GM19351 (cell line): ENCODE measurements at regions not wholly inside any gene's neighbourhood (a gene's known extent, or its start where the extent isn't known, plus 50 kb on each side); places are given as distances from the start of the nearest gene placed in this dataset.
A peak's percentile ranks its signal among the peaks of the same experiment; 100 is the strongest.

Source experiments
- ATAC-seq: cut with Tn5 transposase; IDR thresholded peaks from one replicate; pipeline ENCODE4 v1.9.1; 2021; ENCODE audit warnings: mild to moderate bottlenecking, moderate library complexity; ENCODE audit not compliant: unreplicated experiment

DNA sequence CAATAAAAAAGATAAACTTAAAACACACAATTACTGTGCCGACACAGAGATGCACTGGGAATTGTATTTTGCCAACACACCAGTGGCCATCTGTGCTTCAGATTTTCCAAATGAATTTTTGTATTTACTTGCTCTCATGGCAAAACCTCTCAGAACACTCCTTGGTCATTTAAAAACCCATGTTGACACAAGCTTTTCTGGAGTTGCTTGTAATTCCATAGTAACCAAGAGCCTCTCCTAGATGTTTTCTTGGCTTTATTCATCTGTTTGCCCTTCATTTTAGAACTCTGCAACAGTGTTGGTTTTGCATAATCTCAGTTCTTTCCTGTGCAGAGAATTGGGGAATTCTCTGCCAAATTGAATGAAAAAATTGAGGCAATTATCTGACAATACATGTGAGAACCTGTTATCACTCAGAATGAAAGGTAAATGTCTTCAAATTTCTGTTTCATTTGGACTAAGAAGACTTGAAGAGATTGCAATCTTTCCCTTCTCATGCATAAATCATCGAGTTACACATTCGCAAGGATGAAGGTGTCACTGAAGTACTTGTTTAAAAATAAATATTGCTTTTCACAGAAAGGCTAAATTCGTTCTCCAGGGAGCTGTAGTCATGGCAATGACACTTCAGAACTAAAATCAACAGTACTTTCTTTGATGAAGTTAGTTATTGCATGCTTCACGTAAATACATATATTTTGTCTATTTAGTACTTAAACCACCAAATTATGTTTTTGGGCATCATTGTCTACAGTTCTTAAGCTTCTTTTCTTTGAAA is 301.8 kb upstream of the CTSO start:
- ATAC-seq = no peak

DNA sequence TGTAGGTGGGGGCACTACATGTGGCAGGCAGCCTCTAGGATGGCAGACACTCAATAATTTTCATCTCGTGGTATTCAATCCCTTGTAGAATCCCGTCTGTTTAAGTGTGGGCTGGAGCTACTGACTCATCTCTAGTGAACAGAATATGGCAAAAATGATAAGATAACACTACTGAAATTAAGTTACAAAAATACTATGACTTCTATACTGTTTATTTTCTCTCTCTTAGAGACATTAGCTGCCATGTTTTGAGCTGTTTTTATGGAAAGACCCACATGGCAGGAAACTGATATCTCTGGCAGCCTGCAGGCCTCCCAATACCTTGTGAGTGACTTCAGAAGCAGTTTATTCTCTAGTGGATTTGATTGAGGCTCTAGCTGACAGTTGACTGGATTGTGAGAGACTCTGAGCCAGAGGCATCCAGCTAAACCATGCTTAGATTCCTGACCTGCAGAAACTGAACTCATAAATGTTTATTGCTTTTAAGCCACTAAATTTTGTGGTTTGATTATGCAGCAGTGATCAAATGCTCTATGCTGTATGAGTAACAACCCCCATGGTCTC is 298.8 kb upstream of the CTSO start:
- ATAC-seq = no peak

DNA sequence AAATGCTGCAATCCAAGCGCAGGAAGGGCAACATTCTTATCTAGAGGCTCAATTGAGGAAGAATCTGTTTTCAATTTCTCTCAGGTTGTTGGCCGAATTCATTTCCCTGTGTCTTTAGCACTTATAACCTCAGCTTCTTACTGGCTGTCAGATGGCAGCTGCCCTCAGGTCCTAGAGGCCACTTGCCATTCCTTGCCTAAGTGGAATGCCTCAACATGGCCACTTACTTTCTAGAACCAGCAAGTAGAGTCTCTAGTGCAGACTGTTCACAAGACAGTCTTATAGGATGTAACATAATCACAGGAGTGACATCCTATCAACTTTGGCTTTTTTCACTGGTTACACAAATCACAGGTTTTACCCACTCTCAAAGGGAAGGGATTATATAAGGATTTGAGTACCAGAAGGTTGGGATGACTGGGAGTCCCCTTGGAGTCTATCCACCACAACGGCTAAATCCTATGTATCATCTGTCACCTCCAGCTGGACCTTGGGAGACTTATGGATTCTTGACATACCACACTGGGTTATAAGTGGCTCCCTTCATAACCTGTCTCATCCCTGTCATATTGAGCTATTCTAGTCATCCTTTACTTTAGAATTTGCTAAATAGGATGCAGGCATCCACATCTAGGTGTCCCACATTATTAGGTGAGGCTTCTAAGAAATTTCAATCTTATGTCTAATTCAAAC is 297.9 kb upstream of the CTSO start:
- ATAC-seq = no peak

DNA sequence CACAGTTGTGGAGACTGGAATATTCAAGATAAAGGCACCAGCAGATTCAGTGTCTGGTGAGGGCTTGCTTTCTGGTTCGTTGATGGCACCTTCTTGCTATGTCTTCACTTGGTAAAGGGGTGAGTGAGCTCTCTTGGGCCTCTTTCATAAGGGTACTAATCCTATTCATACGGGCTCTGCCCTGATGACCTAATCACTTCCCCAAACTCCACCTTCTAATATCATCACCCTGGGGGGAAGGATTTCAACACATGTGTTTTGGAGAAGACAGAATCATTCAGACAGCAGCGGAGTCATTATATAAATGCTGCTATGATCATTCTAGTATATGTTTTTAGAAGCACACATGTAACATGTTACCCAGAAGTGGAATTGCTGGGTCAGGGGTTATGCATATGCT is 295.3 kb upstream of the CTSO start:
- ATAC-seq = no peak

DNA sequence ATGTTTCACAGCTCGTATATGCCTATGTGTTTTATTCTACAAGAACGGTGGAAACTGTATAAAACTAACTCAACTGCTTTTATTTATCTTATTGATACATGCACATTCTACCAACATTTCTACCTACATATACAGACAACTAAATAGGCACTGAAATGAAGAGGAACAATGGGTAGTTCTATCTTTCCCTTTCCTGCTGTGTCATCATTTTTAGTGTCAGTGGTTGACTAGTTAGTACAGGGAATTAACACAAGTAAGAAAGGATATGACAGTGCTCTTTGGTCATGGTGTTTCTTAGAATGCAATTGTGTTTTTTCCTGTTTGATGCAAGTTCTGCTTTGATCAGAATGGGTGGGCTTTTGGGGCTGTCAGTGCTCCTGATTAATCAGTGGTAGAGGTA is 293.8 kb upstream of the CTSO start:
- ATAC-seq = no peak

DNA sequence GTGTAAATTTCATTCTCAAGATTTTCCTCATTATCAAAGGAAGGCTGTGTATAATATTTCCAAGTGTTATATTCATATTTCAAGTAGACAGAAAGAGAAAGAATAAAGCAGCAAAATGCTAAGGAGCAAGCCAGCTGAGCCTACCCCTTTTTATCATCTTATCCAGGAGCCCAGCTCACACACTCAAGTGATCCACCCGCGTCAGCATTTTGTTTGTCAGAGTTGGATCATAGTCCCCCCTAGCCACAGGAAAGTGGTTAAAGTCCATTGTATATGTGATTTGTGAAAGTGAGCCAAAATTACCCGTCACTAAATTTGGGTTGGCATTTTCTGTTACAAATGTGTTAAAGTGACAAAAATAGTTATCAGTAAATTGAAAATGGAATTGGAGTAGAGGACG is 289.3 kb upstream of the CTSO start:
- no peak for ATAC-seq

DNA sequence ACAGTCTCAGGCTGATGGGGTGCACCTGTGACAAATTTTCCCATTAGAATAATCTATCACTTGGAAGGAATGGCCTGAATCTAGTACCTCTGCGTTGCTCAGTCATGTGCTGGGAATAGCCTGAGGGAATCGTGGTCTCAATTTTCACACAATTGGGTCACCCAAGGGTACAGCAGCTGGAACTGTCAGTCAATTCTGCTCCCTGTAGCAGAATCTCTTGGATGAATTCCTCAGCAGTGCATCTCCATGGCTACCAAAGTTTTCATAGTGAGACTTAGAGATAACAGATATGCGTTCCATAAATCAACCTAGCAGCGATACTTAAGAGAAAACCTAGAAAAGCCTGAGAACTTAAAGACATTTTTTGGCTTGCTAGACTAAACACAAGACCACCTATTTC is 288.7 kb upstream of the CTSO start:
- no peak for ATAC-seq

DNA sequence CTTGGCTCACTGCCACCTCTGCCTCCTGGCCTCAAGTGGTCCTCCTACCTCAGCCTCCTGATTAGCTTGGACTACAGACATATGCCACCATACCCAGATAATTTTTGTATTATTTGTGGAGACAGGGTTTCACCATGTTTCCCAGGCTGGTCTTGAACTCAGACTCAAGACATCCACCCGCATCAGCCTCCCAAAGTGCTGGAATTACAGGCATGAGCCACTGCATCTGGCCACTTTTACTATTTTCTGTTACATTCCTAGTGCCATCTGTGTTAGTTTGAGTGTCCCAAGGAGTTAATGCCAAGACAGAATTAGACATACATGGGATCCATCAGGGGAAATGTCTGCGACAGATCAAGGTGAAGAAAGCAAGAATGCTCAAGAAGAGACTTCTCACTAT is 288.2 kb upstream of the CTSO start:
- no peak for ATAC-seq

DNA sequence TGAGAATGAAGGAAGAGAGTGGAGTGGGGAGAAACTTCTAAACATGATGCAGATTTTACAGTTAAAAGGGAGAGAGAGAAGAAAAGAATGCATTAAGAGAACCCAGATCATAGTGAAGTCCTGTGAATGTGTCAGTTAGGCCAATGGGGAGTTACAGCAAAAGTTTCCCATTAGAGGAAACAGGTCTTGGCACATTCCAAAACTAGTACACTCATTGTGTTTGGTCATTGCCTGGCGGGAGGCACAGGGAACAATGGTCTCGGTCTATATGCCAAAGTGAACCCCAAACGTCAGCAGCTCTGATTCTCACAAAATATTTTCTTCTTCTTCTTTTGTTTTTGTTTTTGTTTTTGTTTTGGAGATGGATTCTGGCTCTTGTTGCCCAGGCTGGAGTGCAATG is 284.5 kb upstream of the CTSO start:
- no peak for ATAC-seq

DNA sequence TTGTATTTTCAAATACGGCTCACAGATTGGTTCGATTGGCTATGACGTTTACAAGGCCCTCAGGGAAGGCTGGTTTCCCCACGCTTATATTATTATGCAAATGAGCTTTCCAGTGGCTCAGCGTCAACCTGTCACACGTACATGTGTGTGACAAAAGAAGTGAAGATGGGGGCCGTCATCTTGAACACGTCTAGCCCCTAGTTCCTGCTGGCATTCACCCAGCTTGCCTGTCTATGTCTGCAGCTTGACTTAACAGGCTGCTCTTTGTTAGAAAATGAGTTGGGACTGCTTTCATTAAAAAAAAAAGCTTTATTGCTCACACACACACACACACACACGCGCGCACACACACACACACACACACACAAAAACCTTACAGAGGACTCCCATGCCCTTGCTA is 283.6 kb upstream of the CTSO start:
- no peak for ATAC-seq

DNA sequence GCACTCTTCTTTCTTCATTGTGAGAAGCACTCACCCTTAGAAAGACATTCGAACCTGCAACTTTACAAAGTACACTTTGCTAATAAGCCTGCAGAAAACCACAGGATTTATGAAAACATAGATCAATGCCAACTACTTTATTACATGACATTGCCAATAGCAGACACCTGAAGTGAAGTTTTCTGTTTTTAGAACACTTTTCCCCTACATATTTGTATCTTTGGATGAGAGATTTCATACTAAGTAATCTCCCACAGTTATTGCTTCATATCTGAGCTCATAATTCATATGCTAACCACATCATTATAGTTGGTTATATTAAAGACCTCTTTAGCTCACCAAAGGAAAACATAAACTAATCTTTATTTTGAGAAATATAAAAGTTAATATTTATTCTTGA is 276.5 kb upstream of the CTSO start:
- no peak for ATAC-seq

DNA sequence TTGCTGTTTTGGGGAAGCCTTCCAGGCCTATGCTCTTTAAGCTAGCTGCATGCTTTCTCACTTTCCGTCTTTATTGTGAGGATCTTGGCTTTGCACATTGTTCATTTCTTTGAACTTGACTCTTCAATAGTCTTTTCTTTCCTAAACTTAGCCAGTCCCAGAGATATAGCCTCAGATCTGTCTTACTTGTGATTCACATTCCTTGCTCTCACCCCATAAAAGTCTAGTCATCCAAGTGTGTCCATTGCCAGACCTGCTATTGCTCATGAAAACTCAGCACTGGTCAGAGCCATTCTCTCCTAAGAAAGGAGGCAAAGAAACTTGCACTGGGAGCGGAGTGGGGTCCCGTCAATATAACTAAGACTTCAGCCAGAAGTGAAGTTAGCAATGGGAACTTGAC is 275.0 kb upstream of the CTSO start:
- ATAC-seq = no peak

DNA sequence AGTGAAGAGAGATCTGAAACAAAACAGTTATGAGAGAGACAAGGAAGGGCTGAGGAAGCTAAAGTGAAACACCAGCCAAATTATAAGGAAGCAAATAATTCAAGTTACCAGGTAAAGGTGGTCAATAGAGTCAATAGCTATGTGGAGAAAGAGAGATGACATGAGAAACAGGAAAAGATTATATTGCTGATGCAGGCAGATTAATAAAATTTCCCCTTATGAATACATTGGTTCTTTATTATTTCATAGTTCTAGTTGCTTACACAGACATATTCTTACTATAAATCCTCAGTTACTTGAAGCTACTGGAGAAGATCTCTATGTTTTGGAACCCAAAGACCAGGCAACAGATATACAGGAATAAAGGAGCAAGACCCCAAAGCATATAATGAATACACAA is 273.7 kb upstream of the CTSO start:
- ATAC-seq = no peak

DNA sequence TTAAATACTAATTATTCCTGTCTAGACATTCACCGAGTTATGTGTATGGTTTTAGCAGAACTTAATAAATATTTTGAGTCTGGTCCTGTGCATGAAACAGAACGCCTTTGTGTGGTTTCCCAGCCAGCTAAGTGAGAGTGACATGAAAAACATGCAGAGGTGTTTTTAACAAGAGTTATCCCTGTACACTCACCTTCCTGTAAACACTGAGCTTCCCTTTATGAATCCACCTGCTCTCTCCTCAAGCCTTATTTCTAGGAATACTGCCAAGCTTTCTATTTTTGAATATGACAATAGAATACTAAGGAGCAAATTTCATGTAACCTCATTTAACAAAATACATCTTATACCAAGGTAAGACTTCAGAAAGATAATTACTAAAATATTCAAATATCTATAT is 270.3 kb upstream of the CTSO start:
- ATAC-seq = no peak

DNA sequence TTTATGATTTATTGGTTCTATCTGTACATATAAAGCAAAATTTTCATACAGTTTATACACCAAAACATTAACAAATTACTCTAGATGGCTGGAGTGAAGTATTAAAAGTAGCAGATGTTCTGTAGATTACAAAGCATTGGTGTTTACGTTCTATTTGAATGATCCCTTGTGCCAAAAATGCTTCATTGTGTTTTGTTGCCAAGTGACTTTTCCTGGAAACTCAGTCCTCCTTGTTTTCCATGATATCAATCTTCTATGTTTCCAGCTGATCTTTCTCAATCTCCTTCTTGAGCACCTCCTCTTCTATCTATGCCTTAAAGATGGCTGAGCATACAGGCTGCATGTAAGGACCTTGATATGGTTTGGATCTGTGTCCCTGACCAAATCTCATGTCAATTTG is 263.6 kb upstream of the CTSO start:
- ATAC-seq = no peak

DNA sequence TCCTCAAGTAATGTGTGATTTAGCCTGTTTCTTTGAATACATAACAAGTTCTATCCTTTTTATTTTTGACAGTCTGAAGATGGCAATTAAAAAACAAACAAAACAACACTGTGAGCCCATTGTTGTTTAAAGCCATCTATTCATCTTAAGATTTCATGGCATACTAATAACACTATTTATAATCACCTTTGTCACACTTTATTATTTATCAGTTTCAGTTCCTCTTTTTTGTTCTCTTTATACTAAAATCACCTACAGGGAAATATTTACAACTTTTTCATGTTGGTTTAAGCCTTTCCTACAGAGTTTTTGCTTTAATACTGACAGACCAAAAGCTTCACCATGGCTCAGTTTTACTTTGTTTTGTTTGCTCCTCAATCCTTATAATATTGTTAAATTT is 247.4 kb upstream of the CTSO start:
- ATAC-seq = peak; percentile 98

DNA sequence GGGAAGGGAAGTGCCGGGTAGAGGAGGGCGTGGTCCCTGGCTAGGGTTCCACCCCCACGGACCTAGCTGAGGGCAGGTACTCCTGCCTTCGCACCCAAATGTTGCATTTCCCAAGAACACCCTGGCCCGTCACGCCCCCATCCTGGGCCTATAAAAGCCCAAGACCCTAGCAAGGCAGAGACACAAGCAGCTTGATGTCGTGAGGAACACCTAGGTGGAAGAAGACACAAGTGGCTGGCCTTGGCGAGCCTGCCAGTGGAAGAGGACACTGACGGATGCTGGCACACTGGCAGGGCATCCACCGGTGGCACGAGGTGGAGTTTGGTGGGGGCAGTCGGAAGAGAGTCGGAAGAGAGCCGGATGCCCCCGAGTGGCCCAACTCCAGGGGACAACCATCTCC is 244.8 kb upstream of the CTSO start:
- no peak for ATAC-seq

DNA sequence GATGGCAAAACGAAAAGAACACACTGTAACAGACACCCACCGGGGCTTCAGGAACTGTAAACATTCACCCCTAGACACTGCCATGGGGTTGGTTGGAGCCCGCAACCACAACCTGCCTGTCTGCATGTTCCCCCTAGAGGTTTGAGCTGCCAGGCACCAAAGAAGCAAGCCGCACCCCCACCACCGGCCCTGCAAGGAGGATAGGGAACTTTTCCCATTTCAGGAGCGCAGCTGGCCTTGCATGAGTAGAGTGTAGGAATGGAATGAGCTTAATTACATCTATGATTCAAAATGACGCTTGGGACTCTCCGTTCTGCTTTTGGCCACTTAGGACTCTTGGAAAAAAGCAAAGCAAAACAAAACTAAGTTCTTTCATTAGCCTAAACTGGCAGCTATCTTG is 243.6 kb upstream of the CTSO start:
- ATAC-seq = no peak

DNA sequence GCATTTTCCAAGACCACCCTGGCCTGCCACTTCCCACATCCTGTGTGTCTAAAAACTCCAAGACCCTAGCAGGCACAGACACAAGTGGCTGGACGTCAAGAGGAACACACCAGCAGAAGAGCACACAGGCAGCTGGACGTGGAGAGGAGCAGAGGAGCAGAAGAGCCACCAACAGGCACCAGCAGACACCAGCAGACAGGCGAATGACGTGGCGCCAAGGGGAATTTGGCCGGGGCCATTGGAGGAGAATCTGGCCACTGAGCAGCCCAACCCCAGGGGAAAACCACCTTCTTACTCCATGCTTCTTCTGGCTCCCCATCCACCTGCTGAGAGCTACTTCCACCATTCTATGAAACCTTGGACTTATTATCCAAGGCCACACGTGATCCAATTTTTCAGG is 243.1 kb upstream of the CTSO start:
- ATAC-seq = no peak

DNA sequence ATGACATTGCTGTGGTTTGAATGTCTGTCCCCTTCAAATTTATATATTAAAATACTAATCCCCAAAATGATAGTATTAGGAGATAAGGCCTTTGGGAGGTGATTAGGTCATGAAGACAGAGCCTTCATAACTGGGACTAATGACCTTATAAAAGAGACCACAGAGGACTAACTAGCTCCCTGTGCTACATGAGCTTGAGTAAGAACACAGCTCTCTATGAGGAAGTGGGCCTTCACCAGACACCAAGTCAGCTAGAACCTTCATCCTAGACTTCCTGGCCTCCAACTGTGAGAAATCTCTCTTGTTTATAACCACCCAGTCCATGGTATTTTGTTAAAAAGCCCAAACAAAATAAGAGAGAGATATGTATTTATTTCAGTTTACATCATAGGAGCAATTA is 242.2 kb upstream of the CTSO start:
- peak; percentile 98 for ATAC-seq

DNA sequence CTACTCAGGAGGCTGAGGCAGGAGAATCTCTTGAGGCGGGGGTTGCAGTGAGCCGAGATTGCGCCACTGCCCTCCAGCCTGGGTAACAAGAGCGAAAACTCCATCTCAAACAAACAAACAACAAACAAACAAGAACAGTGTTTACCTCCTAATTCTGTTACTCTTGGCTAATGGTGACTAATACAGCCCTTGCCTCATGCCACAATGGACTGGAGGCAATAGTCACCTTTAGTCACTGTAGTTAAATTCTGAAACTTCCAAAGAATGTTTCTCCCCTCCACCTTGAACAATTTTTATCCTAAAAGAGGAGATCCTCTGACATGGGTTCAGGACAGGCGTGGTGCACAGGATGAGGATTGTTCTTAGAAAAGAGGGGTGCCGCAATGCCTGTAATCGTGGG is 241.2 kb upstream of the CTSO start:
- no peak for ATAC-seq

DNA sequence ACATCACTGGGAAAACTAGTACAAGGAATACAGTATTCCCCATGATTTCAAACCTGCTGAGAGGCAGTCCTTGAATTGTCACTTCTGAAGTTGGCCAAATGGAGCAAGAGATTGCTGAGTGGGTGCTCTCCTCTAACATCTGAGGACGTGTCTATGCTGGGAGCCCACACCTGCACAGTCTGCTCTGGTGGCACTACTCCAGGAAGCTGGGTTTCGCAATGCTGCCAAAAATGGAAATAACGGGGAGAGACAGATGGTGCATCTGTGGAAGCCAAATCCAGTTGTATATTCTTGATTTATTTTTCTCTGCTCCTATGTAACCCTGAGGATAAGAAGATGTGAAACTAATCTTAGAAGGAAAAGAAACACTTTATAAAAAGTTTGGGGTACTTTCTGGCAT is 240.1 kb upstream of the CTSO start:
- ATAC-seq = no peak

DNA sequence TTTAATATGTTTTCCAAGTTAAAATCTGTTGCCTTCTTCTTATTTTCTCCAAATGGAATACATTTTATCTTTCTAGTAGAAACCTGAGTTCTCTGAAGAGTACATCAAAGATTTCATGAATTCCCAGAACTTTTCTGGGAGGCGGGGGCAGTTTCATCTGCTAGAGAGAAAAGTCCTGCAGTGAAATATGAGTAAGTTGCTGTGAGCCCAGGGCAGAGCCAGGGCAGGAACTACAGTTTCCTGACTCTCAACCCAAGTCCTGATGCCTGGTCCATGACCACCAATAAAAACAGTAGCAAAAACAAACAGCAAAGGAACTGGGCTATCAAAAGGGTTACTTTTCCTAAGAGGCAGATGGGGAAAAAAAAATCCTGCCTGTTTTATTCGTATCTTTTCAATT is 239.4 kb upstream of the CTSO start:
- ATAC-seq = no peak
